HUDEP-2 (cell line): ENCODE measurements at regions not wholly inside any gene's neighbourhood (a gene's known extent, or its start where the extent isn't known, plus 50 kb on each side); places are given as distances from the start of the nearest gene placed in this dataset.
"Not testable (repeated sequence)": the region's sequence is repeated elsewhere in the genome, so short reads cannot be mapped to it uniquely, and the experiment has no call there.

Source experiments
- DNase-seq, 76 experiments: peaks; one replicate each; lab custom pipeline; 2025; ENCODE audit not compliant: unreplicated experiment in 76 of 76; lab: John Stamatoyannopoulos, UW

DNA sequence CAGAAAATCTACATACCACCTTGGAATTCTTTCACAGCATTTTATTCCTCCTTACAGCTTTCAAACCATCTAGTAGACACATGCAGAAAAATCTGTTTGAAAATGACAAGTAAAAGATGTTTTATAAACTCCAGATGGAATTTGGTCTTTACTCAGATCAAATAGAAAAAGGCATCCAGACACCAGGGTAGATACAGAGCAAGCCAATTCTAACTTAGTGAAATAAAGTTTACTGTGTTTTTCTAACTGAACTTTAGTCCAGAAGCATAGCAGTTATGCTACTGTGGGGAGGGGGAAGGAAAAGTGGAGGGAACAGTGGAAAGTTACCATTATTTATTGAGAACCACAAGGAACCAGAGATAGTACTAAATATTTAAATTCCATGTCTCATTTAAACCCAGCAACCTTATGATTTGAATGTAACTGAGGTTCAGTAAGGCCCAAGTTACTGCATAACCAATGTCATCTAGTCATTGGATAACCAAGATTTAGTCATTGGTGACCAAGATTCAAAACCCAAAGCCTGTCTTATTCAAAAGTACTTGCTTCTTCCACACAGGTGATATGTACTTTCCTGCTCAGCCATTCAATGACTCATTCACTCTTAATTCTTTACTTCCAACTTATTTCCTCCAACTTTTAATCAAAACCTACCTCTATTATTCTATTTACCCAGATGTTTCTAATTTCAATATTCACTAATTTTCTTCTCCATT, 57.7 kb downstream of the RAD51AP2 start:
- DNase-seq = no peak

DNA sequence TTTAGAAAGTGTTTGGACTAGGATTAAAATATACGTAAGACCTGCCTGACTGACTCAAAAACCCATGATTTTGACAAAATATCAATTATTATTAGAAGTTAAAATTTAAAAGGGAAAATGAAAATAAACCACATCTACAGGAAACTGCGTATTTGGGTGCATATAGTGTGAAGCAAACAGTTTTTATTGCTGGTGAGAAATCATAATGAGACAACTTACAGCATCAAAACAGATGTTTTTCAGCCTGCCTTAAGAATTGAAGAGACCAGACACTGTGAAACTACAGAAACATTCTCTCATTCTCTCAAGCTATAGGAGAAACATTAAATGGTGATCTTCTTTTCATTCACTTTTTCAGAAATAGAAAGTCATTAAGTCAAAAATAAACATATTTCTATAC, 62.9 kb downstream of the RAD51AP2 start:
- DNase-seq = no peak

DNA sequence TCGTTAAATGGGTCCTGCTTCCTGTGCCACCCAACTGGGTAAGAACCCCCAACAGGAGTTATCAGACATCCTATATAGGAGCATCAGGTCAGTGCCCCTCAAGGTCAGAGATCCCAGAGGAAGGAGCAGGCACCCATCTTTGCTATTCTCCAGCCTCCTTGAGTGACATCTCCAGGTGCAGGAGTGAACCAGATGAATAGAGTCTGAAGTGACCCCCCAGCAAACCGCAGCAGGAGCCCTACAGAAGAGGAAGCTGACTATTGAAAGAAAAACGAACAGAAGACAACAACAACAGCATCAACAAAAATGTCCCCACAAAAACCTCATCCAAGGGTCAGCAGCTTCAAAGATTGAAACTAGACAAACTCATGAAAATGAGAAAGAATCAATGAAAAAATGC, 72.0 kb downstream of the RAD51AP2 start:
- DNase-seq = not testable (repeated sequence)

DNA sequence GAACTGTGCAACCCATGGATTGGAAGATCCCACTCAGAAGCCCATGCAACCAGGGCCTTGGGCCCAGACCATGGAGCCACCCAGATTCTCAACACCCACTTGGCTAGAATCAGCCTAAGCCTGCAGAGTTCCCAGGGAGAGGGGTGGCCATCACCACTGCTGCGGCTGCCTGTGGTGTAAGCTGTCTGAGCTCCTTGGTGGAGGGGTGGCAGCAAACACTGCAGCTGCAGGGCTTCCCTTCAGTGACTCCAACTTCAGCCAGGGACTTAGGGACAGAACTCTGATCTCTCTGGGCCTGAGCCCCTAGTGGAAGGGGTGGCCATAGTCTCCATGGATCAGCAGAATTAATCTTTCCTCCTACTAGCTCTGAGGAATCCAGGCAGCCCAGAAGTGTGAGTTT, 72.5 kb downstream of the RAD51AP2 start:
- DNase-seq = no peak

DNA sequence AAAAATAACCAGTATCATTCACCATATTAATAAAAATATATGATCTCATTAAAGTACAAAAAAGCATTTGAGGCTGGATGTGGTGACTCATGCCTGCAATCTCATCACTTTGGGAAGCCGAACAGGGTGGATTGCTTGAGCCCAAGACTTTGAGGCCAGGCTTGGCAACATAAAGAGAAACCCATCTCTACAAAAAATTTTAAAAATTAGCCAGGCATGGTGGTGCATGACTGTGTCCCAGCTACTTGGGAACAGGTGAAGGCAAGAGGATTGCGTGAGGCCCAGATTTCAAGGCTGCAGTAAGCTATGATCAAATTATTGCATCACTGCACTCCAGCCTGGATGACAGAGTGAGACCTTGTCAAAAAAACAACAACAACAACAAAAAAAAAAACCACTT, 75.9 kb downstream of the RAD51AP2 start:
- no peak for DNase-seq

DNA sequence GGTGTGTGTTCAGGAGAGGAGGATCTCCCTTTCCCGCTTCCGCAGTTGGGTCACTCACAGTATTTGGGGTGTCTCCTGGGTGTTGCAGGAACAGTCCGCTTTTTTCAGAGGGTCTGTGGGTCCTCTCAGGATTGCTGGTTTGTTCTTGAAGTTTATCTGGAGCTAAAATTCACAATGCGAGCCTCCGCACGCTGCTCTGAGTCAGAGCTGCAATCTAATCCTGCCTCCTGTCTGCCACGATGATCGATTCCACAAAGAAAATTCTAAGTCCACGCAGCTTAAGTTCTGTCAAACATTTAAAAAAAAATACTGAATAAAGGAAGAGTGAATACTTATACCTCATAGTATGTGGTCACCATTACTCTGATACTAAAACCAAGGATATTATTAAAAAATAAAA, 76.5 kb downstream of the RAD51AP2 start:
- no peak for DNase-seq

DNA sequence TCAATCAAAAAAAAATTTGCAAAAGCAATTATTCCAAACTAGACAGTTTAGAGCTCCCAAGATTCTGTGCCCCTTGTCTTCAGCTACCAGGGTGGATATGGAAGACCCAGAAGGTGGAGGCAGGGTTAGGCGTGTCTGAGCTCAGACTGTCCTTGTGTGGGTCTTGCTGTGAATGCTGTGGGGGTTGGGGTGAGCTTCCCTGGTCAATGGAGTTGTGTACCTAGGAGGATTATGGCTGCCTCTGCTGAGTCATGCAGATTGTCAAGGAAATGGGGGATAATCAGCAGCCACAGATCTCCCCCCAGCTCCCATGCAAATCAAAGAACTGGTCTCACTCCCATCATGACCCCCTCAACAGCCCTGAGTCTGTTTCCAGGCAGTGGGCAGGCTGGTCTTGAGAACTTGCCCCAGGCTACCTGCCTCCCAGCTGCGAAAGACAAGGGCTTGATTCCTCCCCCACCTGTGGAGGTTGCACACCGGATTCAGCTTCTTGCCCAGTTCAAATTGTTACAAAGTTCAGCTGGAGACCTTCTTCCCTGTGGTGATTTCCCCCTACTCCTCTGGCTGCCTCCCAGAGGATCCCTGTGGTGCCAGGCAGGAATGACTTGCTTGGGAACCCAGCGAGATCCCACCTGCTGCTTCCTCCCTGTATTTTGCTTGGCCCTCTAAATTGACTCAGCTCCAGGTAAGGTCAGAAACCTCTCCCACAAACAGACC, 77.0 kb downstream of the RAD51AP2 start:
- no peak for DNase-seq

DNA sequence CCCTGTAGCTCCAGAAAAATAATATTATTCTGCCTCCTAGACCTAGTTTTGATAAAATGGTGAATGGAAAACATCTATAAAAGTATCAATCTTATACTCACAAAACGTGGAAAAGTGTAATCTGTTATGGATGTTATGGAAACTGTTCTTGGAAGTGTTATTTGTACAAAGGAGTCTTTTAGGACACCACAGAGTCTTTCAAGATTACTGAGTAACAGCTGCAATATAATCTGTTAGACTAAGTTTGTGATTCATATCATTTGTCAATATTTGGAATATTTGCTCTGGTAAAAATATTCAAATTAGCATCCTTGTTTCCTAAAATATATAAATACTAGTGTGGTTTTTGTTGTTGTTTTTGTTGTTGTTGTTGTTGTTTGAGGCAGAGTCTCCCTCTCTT, 87.9 kb downstream of the RAD51AP2 start:
- DNase-seq = no peak

DNA sequence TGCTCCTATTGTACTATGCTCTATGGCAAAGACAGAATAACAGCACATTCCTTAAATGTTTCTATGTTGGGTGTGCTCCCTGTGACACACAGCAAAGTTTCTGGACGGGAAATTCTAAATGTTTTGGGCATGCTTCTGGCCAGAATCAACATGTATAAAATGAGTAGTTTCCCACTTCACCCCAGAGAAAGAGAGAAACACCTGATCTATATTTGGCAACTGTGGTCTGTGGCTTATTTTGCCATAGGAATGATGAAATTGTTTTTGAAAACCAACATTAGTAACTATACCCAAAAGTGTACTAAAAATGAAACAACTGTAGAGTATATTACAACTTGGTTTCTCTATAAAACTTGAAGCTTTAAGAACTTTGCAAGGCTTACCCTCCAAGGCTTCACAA, 89.1 kb downstream of the RAD51AP2 start:
- DNase-seq = no peak

DNA sequence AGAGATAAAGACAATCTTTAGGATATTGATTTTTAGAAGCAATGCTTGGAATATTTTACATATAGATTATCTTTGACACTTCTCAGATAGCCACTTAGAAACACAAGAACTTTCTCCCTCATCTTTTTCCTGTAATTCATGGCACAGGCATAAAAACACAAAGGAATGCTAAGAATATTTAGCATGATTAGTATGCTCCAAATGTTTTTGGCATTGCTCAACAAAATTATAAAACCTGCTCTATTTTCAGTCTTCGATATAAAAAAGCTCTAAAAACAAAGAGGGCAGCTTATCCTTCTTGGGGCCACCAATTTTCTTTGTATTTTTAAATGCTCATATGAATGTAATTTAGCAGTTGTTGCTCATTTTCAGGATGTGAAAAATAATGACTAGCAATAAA, 90.8 kb downstream of the RAD51AP2 start:
- DNase-seq = no peak

DNA sequence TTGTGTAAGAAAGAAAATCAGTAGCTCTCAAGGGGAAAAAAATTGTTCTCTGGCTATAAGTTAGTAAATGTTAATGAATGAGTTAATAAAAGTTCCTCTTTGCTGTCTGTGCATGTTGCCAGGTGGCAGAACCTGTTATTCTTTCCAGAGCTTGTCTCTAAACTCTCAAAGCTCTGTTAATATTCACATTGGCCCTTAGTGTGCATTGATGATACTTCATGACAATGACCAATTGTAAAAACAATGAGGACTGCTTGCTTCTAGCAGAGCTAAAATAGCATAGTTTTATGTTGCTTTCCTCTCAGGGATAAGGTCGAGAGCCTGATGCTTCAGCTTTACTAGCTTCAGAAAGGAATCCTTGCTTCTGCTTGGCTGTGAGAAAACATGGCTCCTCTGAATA, 91.5 kb downstream of the RAD51AP2 start:
- no peak for DNase-seq

DNA sequence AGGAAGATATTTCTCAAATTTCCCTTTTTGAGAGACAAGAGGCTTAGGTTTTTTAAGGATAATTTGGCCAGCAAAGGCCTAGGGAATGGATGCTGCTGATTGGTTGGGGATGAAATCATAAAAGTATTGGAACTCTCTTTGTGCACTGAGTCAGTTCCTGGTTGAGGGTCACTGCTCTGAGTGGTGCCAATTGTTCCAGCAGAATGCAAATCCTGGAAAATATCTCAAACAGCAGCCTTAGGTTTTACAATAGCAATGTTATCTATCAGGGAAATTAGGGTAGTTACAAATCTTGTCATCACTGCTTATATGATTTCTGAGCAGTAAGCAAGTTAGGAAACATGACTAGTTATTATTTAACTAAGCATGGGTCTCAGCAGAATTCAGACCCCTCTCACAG, 96.2 kb downstream of the RAD51AP2 start:
- DNase-seq = no peak

DNA sequence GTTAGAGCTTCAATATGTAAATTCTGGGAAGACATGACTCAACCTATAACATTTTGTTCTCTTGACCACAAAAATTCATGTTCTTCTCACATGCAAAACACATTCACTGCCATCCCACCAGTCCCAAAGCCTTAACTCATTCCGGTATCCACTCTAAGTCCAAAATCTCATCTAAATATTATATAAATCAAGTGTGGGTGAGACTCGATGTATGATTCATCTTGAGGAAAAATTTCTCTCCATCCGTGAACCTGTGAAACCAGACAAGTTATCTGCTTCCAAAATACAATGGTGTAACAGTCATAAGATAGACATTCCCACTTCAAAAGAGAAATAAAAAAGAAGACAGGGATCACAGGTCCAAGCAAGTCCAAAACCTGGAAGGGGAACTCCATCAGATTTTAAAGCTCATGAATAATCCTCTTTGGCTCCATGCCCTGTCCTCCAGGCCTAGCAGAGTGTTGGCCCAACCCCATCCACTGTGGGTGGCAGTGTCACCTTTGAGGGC, 101.3 kb downstream of the RAD51AP2 start:
- DNase-seq = no peak

DNA sequence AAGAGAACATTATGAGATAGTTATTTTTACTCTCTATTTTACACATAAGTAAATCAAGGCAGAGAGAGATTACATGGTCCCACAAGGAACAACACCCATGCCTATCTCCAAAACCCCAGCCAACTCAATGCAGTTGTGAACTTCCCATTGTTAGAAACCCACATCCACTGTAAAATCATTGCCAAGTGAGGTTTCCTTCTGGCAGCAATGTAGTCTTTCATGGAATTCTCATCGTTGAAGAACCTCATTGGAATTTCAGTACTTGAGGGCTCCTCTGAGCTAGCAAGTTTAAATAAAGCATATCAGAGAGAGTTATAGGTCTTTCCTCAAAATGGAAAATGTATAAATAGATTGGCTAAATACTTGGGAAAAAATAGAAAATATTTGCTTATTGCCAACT, 105.2 kb downstream of the RAD51AP2 start:
- DNase-seq = no peak

DNA sequence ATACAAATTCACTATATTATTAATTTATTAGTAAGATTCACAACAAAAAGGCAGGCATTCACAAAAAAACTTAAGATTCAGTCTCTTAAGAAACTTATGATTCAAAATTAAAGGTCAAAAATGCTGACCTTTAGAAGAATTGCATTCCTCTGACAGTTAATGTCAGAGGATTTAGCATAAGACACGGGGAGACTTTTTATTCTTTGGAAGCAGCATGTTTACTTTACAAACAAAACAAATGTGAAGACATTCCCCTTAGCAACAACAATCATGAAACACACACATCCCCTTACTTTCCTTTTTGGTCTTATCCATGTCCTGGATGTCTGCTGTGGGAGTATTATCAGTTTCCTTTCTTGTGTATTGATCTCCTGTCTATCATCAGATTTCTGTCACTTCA, 117.1 kb downstream of the RAD51AP2 start:
- no peak for DNase-seq

DNA sequence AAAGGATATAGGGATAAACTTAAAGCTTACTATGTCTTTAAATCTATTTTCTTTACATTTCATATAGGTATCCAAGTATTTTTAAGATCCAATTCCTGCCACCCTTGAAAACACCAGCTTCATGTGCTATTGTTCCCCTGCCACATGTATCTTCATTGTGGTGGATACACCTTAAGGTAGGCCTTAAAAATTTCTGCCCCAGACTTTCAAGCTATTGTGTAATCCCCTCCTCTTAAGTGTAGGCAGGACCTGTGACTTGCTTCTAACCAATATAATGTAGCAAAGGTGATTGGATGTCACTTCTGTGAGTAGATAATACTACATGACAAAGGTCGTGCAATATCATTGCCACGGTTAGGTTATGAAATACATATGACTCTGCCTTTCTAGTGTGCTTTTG, 119.5 kb downstream of the RAD51AP2 start:
- DNase-seq = no peak

DNA sequence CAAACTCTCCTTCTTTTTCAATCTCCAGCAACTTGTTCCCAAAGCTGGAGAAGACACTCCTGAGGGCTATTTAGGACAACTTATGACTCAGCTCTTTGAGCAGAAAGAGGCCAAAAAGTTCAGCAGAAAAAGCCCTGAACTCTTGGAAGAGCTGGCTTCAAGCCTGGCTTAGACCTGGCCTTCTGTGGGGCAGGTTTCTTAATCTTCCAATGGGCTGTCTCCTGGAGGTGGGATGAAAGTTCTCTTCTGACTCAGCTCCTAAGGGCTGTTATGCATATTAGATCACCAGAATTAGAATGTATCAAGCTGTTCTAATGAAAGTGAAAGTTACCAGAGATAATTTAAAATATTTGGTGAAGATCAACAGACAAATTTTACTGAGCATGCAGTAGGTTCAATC, 129.4 kb downstream of the RAD51AP2 start:
- no peak for DNase-seq

DNA sequence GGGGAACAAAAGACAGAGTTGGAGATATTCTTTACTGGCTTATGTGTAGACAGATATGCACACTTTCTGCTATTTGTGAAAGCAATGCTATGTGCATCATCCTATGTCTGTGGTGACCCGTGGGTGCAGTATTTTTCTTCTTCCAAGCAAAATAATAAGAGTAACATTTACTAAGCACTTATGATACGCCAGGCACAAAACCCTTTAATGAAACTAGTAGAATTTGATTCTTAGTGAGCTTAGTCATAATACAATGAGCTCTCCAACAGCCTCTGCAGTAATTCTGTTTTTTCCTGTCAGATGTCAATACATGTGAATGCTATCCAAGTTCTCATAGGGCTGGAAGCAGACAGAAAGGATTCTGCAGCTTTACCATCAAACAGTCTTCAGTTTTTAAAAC, 130.6 kb downstream of the RAD51AP2 start:
- DNase-seq = no peak

DNA sequence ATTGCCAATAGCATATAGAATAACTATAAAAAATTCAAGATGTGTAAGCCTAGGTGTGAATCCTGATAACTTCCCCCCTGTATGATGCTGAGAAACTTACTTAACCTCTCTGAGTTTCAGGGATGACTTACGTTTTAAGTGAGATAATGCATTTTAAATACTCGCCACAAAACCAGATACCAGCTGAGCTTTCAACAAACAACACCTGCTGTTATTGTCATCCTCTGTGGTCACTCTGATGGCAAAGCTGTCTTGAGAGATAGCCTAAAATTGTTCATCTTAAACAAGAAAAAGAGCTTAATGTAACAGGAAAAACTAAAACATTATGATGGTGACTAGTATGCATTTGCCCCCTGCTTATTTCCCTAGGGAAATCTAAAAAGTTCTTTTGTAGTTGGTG, 131.5 kb downstream of the RAD51AP2 start:
- DNase-seq = no peak

DNA sequence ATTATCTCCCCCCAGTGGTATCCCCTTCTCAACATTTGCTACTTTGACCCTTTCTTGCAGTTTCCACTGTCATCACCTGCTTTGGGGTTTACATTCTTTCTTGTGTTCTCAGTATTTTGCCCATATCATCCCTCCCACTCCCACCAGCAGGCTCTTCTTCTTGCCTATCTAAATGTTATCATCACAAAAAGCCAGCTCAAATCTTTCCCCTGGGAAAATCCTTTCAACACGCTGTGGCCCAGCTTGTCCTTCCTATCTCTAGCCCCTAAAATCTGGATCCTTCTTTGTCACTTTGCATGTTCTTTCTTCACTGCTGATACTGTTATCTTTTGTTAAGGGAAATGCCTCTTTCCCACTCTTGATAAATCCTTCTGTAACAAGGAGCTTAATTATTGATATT, 138.2 kb downstream of the RAD51AP2 start:
- no peak for DNase-seq

DNA sequence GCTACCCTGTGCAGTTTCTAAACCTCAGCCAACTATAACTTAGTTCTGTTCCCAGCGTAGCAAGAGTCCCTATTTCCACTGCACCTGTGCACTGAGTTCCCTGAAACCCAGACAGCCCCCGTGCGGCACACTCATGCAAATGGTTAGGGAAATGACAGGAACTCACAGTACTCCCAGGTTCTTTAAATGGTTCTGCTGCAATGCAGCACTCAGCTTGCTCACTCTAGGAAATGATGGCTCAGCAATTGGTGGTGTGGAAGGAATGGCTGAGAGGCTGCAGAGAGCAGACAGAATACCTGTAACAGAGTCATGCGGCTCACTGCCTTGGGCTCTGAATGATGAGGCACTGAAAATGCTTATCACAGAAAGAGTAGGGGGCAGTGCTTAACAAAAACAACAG, 143.0 kb downstream of the RAD51AP2 start:
- no peak for DNase-seq

DNA sequence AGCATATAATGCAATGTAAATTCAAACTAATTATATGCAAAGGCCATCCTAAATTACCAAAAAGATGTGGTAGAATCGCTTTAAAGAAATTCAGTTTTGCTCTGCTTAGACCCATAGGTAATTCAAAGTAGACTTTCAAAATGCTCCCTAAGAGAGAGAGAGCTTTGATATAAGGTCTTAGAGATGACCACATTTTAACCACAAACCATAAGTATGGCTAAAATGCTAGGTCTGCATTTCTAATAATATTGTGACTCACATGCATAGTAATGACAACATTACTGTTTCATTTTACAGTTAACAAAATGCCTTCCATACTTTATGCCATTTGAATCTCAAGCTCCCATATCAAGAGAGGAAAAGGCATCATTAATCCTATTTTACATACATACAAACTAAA, 144.5 kb downstream of the RAD51AP2 start:
- no peak for DNase-seq
